ENCODE measurements at regions not wholly inside any gene's neighbourhood (a gene's known extent, or its start where the extent isn't known, plus 50 kb on each side); places are given as distances from the start of the nearest gene placed in this dataset.
A peak's percentile ranks its signal among the peaks of the same experiment; 100 is the strongest.

- TF ChIP-seq, protein P1, sequence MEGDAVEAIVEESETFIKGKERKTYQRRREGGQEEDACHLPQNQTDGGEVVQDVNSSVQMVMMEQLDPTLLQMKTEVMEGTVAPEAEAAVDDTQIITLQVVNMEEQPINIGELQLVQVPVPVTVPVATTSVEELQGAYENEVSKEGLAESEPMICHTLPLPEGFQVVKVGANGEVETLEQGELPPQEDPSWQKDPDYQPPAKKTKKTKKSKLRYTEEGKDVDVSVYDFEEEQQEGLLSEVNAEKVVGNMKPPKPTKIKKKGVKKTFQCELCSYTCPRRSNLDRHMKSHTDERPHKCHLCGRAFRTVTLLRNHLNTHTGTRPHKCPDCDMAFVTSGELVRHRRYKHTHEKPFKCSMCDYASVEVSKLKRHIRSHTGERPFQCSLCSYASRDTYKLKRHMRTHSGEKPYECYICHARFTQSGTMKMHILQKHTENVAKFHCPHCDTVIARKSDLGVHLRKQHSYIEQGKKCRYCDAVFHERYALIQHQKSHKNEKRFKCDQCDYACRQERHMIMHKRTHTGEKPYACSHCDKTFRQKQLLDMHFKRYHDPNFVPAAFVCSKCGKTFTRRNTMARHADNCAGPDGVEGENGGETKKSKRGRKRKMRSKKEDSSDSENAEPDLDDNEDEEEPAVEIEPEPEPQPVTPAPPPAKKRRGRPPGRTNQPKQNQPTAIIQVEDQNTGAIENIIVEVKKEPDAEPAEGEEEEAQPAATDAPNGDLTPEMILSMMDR (conservative IDR thresholded peaks at IDR 0.05; ENCODE audit: low read depth, low read length), result peak; percentile 57
- TF ChIP-seq EZH2 (IDR thresholded peaks at IDR 0.05; ENCODE audit: borderline replicate concordance, low read depth, low read length, poor library complexity, severe bottlenecking), result no peak
Measured at GRCh38 chr3:66938338-66938963, 59.7 kb upstream of the KBTBD8 start.
